B cell (primary cell): ENCODE measurements at regions not wholly inside any gene's neighbourhood (a gene's known extent, or its start where the extent isn't known, plus 50 kb on each side); places are given as distances from the start of the nearest gene placed in this dataset.

Experiments used
- ATAC-seq: fragments of 200-7000 bp; cut with Tn5 transposase; one replicate; pipeline ENCODE4 v1.10.0; 2021; ENCODE audit warnings: low read depth, mild to moderate bottlenecking, moderate number of reproducible peaks, moderate library complexity
- CTCF ChIA-PET: fragments of 350-600 bp; sonication (Branson Sonifier 250); formaldehyde crosslinking; loops from one replicate; lab custom pipeline; 2021; ENCODE audit warnings: antibody characterized with exemption, inconsistent platforms; lab: Charles Lee
- POLR2A ChIA-PET: fragments of 350-600 bp; sonication (Branson Sonifier 250); formaldehyde crosslinking; loops from one replicate; lab custom pipeline; 2021; ENCODE audit warnings: antibody characterized with exemption; lab: Charles Lee
- DNase-seq: peaks from one replicate; pipeline ENCODE4 v3.0.0; 2013
- H2AFZ ChIP-seq: 2 replicates; pipeline ENCODE4 v1.6.1; 2012; ENCODE audit warnings: mild to moderate bottlenecking, low read depth, low read length; ENCODE audit not compliant: insufficient read depth, poor library complexity, severe bottlenecking
- H3K27ac ChIP-seq, 2 donors: 1 replicate in 1 of 2; 2 replicates in 1 of 2; pipeline ENCODE4 v1.5.1; 2012 to 2013; ENCODE audit warnings: low read length in 2 of 2, mild to moderate bottlenecking in 2 of 2, moderate library complexity in 1 of 2
- H3K27me3 ChIP-seq, 4 experiments: fragments of 200-600 bp in 1 of 4; sonication (generic) in 1 of 4; replicated peaks in 1 of 4; 1 replicate in 2 of 4; 2 replicates in 2 of 4; pipeline versions ENCODE4 v1.6.1 to v1.7.0; 2013 to 2016; ENCODE audit warnings: low read length in 3 of 4, mild to moderate bottlenecking in 2 of 4, mixed read lengths in 1 of 4, moderate library complexity in 1 of 4; ENCODE audit not compliant: insufficient read depth in 4 of 4, control insufficient read depth in 3 of 4; ENCODE audit errors: control extremely low read depth in 1 of 4
- H3K36me3 ChIP-seq, 2 experiments: replicated peaks in 1 of 2; 1 replicate in 1 of 2; 2 replicates in 1 of 2; pipeline versions ENCODE4 v1.6.1 to v1.7.1; 2013; ENCODE audit warnings: low read length in 1 of 2; ENCODE audit not compliant: insufficient read depth in 2 of 2, control insufficient read depth in 1 of 2; ENCODE audit errors: control extremely low read depth in 1 of 2, extremely low read depth in 1 of 2
- H3K4me1 ChIP-seq, 2 donors: fragments of 200-600 bp in 1 of 2; sonication (generic) in 1 of 2; 1 replicate in 1 of 2; 2 replicates in 1 of 2; pipeline versions ENCODE4 v1.5.1 to v1.6.1; 2013 to 2017; ENCODE audit warnings: low read length in 2 of 2; ENCODE audit not compliant: control insufficient read depth in 2 of 2, insufficient read depth in 2 of 2
- H3K4me2 ChIP-seq: replicated peaks from 2 replicates; pipeline ENCODE3; 2012; ENCODE audit warnings: mild to moderate bottlenecking, low read depth, low read length; ENCODE audit not compliant: poor library complexity, severe bottlenecking
- H3K4me3 ChIP-seq, 5 experiments: fragments of 200-600 bp in 1 of 5; sonication (generic) in 1 of 5; 1 replicate in 3 of 5; 2 replicates in 2 of 5; pipeline versions ENCODE4 v1.5.1 to v1.7.0; 2011 to 2016; ENCODE audit warnings: low read length in 4 of 5, mild to moderate bottlenecking in 4 of 5, low read depth in 2 of 5, control low read depth in 1 of 5, moderate library complexity in 1 of 5; ENCODE audit not compliant: insufficient read depth in 1 of 5; ENCODE audit errors: control extremely low read depth in 1 of 5, extremely low read depth in 1 of 5
- H3K79me2 ChIP-seq: fragments of 200-600 bp; sonication (generic); one replicate; pipeline ENCODE4 v1.6.0; 2016; ENCODE audit warnings: low read length; ENCODE audit not compliant: control insufficient read depth, insufficient read depth
- H3K9ac ChIP-seq: fragments of 200-600 bp; sonication (generic); 2 replicates; pipeline ENCODE4 v1.6.1; 2017; ENCODE audit warnings: mild to moderate bottlenecking, low read length, moderate library complexity
- H3K9me3 ChIP-seq, 3 donors: one replicate each; pipeline versions ENCODE4 v1.6.1 to v1.7.1; 2013; ENCODE audit warnings: low read length in 2 of 3; ENCODE audit not compliant: control insufficient read depth in 2 of 3, insufficient read depth in 1 of 3; ENCODE audit errors: control extremely low read depth in 1 of 3
- H4K20me1 ChIP-seq: 2 replicates; pipeline ENCODE4 v1.6.0; 2012; ENCODE audit warnings: mild to moderate bottlenecking, low read length; ENCODE audit not compliant: insufficient read depth, control insufficient read depth, poor library complexity, severe bottlenecking
- H3K27ac Mint-ChIP-seq: one replicate; pipeline ENCODE4 v1.8.0; 2021; ENCODE audit warnings: mixed read lengths
- H3K27me3 Mint-ChIP-seq: one replicate; pipeline ENCODE4 v1.8.0; 2021; ENCODE audit warnings: mixed read lengths
- H3K4me1 Mint-ChIP-seq: one replicate; pipeline ENCODE4 v1.8.0; 2021; ENCODE audit warnings: mixed read lengths
- H3K4me3 Mint-ChIP-seq: one replicate; pipeline ENCODE4 v1.8.0; 2021; ENCODE audit warnings: mixed read lengths
- H3K9me3 Mint-ChIP-seq: one replicate; pipeline ENCODE4 v1.8.0; 2022; ENCODE audit warnings: mixed read lengths; ENCODE audit not compliant: insufficient read depth
- CTCF ChIP-seq: fragments of 200-600 bp; IDR thresholded peaks from one replicate; pipeline ENCODE4 v1.8.0; 2022; ENCODE audit warnings: antibody characterized with exemption, mild to moderate bottlenecking
- EZH2 ChIP-seq: IDR thresholded peaks from 2 replicates; pipeline ENCODE4 v1.6.1; 2012; ENCODE audit warnings: borderline replicate concordance, low read depth, mild to moderate bottlenecking, moderate library complexity, low read length; ENCODE audit not compliant: insufficient read depth, poor library complexity, severe bottlenecking
- WGBS: methylation state at CpG from one replicate; pipeline ENCODE4 v1.1.5; 2013; ENCODE audit warnings: missing lambda C conversion rate; ENCODE audit not compliant: insufficient coverage; 5-methylcytosine and 5-hydroxymethylcytosine counted together
- intact Hi-C: fragments of 100-400 bp; cut with micrococcal nuclease; formaldehyde crosslinking; loops from one replicate; pipeline ENCODE4 v1.10.0; 2022

- Mint-ChIP-seq H3K27me3 (peaks cover 13% of the 10 kb centered on the region), H3K27ac (no peak overlapping the region), H3K9me3 (no peaks in the 10 kb centered on the region), H3K4me3 (no peak overlapping the region), H3K4me1 (no peaks in the 10 kb centered on the region)
- 88% methylated on average over 1 of the region's 1 CpG for WGBS
- H3K4me3 ChIP-seq: no peak overlapping the region
- POLR2A ChIA-PET: no interaction called here
- H3K4me1 ChIP-seq: no peaks in the 10 kb centered on the region
- no peaks in the 10 kb centered on the region for H3K27me3 ChIP-seq
- no peak overlapping the region for H2AFZ ChIP-seq
- CTCF ChIA-PET: no interaction called here
- H4K20me1 ChIP-seq: no peaks in the 10 kb centered on the region
- no peak for ATAC-seq
- no peak overlapping the region for H3K27ac ChIP-seq
- H3K4me2 ChIP-seq: no peak overlapping the region
- H3K9me3 ChIP-seq: no peaks in the 10 kb centered on the region
- intact Hi-C loops: no loop called here
- H3K36me3 ChIP-seq: no peaks in the 10 kb centered on the region
- no peak for TF ChIP-seq EZH2
- TF ChIP-seq CTCF: no peak
- H3K9ac ChIP-seq: no peak overlapping the region
- no peaks in the 10 kb centered on the region for H3K79me2 ChIP-seq
- no peak for DNase-seq
These were observed 122.0 kb downstream of the CTNND1 start for GRCh38 chr11:57883630-57884029.

- Histone ChIP-seq H3K27ac (no peak overlapping the region), H3K9ac (no peak overlapping the region), H3K36me3 (no peaks in the 10 kb centered on the region), H4K20me1 (no peaks in the 10 kb centered on the region), H3K4me1 (no peaks in the 10 kb centered on the region), H3K27me3 (no peaks in the 10 kb centered on the region), H3K4me2 (no peak overlapping the region), H3K4me3 (no peak overlapping the region), H3K9me3 (no peaks in the 10 kb centered on the region), H2AFZ (no peak overlapping the region), H3K79me2 (no peaks in the 10 kb centered on the region)
- ChIA-PET CTCF (no interaction called here), POLR2A (no interaction called here)
- Mint-ChIP-seq H3K9me3 (no peaks in the 10 kb centered on the region), H3K27me3 (peaks cover 8% of the 10 kb centered on the region), H3K4me3 (no peak overlapping the region), H3K27ac (no peak overlapping the region), H3K4me1 (no peaks in the 10 kb centered on the region)
- intact Hi-C loops: no loop called here
- DNase-seq (no peak), ATAC-seq (no peak)
- TF ChIP-seq EZH2 (no peak), CTCF (no peak)
- WGBS: 77% methylated on average over 3 of the region's 5 CpGs
These were observed 123.9 kb downstream of the CTNND1 start for GRCh38 chr11:57885298-57886050.
